IMR-90 (cell line): ENCODE measurements at regions not wholly inside any gene's neighbourhood (a gene's known extent, or its start where the extent isn't known, plus 50 kb on each side); places are given as distances from the start of the nearest gene placed in this dataset.

Source experiments
- ATAC-seq: fragments of 200-7000 bp; cut with Tn5 transposase; 2 replicates; pipeline ENCODE4 v1.9.1; 2020; ENCODE audit warnings: low read depth, mild to moderate bottlenecking, moderate library complexity
- BruUV-seq: library from RNA; stranded (reverse); fragments of 400-500 nt; replicated peaks from 2 replicates; lab custom pipeline; 2021; lab: Mats Ljungman, UMichigan
- CTCF ChIA-PET: fragments of 300-600 bp; formaldehyde crosslinking; extraction: SDS; loops from one replicate; lab custom pipeline; 2021; ENCODE audit warnings: antibody characterized with exemption; lab: Yijun Ruan, JAX
- POLR2A ChIA-PET: fragments of 300-600 bp; sonication (Branson Sonifier 250); formaldehyde crosslinking; loops from one replicate; lab custom pipeline; 2022; ENCODE audit warnings: antibody characterized with exemption; ENCODE audit not compliant: unreplicated experiment; lab: Charles Lee
- DNase-seq: peaks from one replicate; pipeline ENCODE4 v3.0.0; 2013
- H2AFZ ChIP-seq: replicated peaks from 2 replicates; pipeline ENCODE3; 2013; ENCODE audit warnings: low read length, mild to moderate bottlenecking; ENCODE audit not compliant: poor library complexity
- H2AK5ac ChIP-seq: 2 replicates; pipeline ENCODE4 v1.6.1; 2013; ENCODE audit warnings: low read depth, low read length, inconsistent platforms
- H2AK9ac ChIP-seq: replicated peaks from 2 replicates; pipeline ENCODE3; 2013; ENCODE audit warnings: mild to moderate bottlenecking, low read depth, low read length, moderate library complexity; ENCODE audit not compliant: poor library complexity
- H2BK120ac ChIP-seq: 2 replicates; pipeline ENCODE4 v1.6.1; 2013; ENCODE audit warnings: low read depth, low read length, inconsistent platforms
- H2BK15ac ChIP-seq: 3 replicates; pipeline ENCODE4 v1.6.1; 2013; ENCODE audit warnings: low read depth, low read length, inconsistent platforms
- H2BK20ac ChIP-seq: 2 replicates; pipeline ENCODE4 v1.6.1; 2013; ENCODE audit warnings: low read depth, mild to moderate bottlenecking, inconsistent platforms, low read length, moderate library complexity
- H2BK5ac ChIP-seq: 2 replicates; pipeline ENCODE4 v1.6.1; 2013; ENCODE audit warnings: mild to moderate bottlenecking, low read depth, low read length, inconsistent platforms; ENCODE audit not compliant: poor library complexity, severe bottlenecking
- H3K14ac ChIP-seq: replicated peaks from 2 replicates; pipeline ENCODE4 v1.6.1; 2013; ENCODE audit warnings: low read depth, low read length, inconsistent platforms
- H3K18ac ChIP-seq: 2 replicates; pipeline ENCODE4 v1.6.1; 2013; ENCODE audit warnings: low read depth, low read length, control low read depth
- H3K23ac ChIP-seq: 2 replicates; pipeline ENCODE4 v1.6.1; 2013; ENCODE audit warnings: low read depth, low read length, inconsistent platforms
- H3K27ac ChIP-seq: 2 replicates; pipeline ENCODE4 v1.5.1; 2013; ENCODE audit warnings: mild to moderate bottlenecking, control low read depth, low read length; ENCODE audit not compliant: insufficient read depth
- H3K27me3 ChIP-seq: 2 replicates; pipeline ENCODE4 v1.6.1; 2013; ENCODE audit warnings: low read length; ENCODE audit not compliant: control insufficient read depth, insufficient read depth
- H3K36me3 ChIP-seq: 2 replicates; pipeline ENCODE4 v1.6.1; 2013; ENCODE audit warnings: low read length, mixed read lengths; ENCODE audit not compliant: control insufficient read depth, insufficient read depth
- H3K4ac ChIP-seq: 2 replicates; pipeline ENCODE4 v1.6.1; 2013; ENCODE audit warnings: low read depth, low read length, inconsistent platforms
- H3K4me1 ChIP-seq: 2 replicates; pipeline ENCODE4 v1.6.1; 2013; ENCODE audit warnings: low read length, mixed read lengths; ENCODE audit not compliant: control insufficient read depth, insufficient read depth
- H3K4me2 ChIP-seq: 2 replicates; pipeline ENCODE4 v1.6.1; 2013; ENCODE audit warnings: low read depth, mild to moderate bottlenecking, control low read depth, low read length, moderate library complexity
- H3K4me3 ChIP-seq: 2 replicates; pipeline ENCODE4 v1.5.1; 2013; ENCODE audit warnings: low read depth, mild to moderate bottlenecking, control low read depth, low read length, moderate library complexity; ENCODE audit not compliant: insufficient read depth
- H3K56ac ChIP-seq: 2 replicates; pipeline ENCODE4 v1.6.1; 2013; ENCODE audit warnings: low read length, inconsistent platforms; ENCODE audit not compliant: insufficient read depth; ENCODE audit errors: extremely low read depth
- H3K79me1 ChIP-seq, 2 experiments: 2 replicates each; pipeline ENCODE4 v1.6.1; 2013; ENCODE audit warnings: low read length in 2 of 2, inconsistent platforms in 1 of 2, low read depth in 1 of 2
- H3K9ac ChIP-seq: 2 replicates; pipeline ENCODE4 v1.6.1; 2013; ENCODE audit warnings: low read depth, low read length, control low read depth
- H3K9me1 ChIP-seq: 2 replicates; pipeline ENCODE4 v1.6.1; 2013; ENCODE audit warnings: low read length, inconsistent platforms; ENCODE audit not compliant: insufficient read depth
- H3K9me3 ChIP-seq: 2 replicates; pipeline ENCODE4 v1.6.1; 2013; ENCODE audit warnings: low read length; ENCODE audit not compliant: control insufficient read depth, insufficient read depth
- H4K20me1 ChIP-seq: 2 replicates; pipeline ENCODE4 v1.6.1; 2013; ENCODE audit warnings: low read length, inconsistent platforms; ENCODE audit not compliant: insufficient read depth
- H4K5ac ChIP-seq: 2 replicates; pipeline ENCODE4 v1.6.1; 2013; ENCODE audit warnings: mild to moderate bottlenecking, low read depth, low read length, control low read depth
- H4K8ac ChIP-seq, 2 experiments: 2 replicates each; pipeline ENCODE4 v1.6.1; 2013; ENCODE audit warnings: low read depth in 2 of 2, low read length in 2 of 2, control low read depth in 1 of 2, inconsistent platforms in 1 of 2
- H4K91ac ChIP-seq: 2 replicates; pipeline ENCODE4 v1.6.1; 2013; ENCODE audit warnings: low read depth, low read length, inconsistent platforms; ENCODE audit not compliant: insufficient read depth
- CHD1 ChIP-seq: IDR thresholded peaks from 2 replicates; pipeline ENCODE4 v1.6.1; 2012; ENCODE audit warnings: low read depth, low read length, improper control_type of control experiment
- CTCF ChIP-seq: conservative IDR thresholded peaks from 2 replicates; pipeline ENCODE4 v1.5.1; 2012; ENCODE audit warnings: mild to moderate bottlenecking, low read depth, low read length, improper control_type of control experiment
- FOS ChIP-seq: fragments of 150-350 bp; IDR thresholded peaks from 2 replicates; pipeline ENCODE4 v1.6.1; 2016; ENCODE audit warnings: low read depth, low read length
- MAFK ChIP-seq: IDR thresholded peaks from 2 replicates; pipeline ENCODE4 v1.6.1; 2012; ENCODE audit warnings: low read depth, low read length, improper control_type of control experiment
- MAZ ChIP-seq: IDR thresholded peaks from 2 replicates; pipeline ENCODE4 v1.6.1; 2012; ENCODE audit warnings: low read depth, mild to moderate bottlenecking, low read length, improper control_type of control experiment, moderate library complexity, borderline replicate concordance
- MXI1 ChIP-seq: IDR thresholded peaks from 2 replicates; pipeline ENCODE4 v1.6.1; 2012; ENCODE audit warnings: low read depth, mild to moderate bottlenecking, low read length, moderate library complexity, borderline replicate concordance
- POLR2A ChIP-seq: IDR thresholded peaks from 2 replicates; pipeline ENCODE4 v1.6.1; 2012; ENCODE audit warnings: mild to moderate bottlenecking, low read depth, low read length
- RAD21 ChIP-seq: IDR thresholded peaks from 2 replicates; pipeline ENCODE4 v1.6.1; 2012; ENCODE audit warnings: low read length, improper control_type of control experiment
- USF2 ChIP-seq: fragments of 150-350 bp; IDR thresholded peaks from 2 replicates; pipeline ENCODE4 v1.6.1; 2017; ENCODE audit warnings: mild to moderate bottlenecking, antibody characterized with exemption, low read length, low read depth
- WGBS, 2 experiments: methylation state at CpG; one replicate each; pipeline versions ENCODE4 v1.1.5 to v1.1.7; 2013; ENCODE audit warnings: missing lambda C conversion rate in 2 of 2; ENCODE audit not compliant: insufficient read length in 1 of 2; ENCODE audit errors: extremely low coverage in 2 of 2; 5-methylcytosine and 5-hydroxymethylcytosine counted together
- dilution Hi-C: fragments of 300-500 bp; cut with HindIII; formaldehyde crosslinking; loops from one replicate; pipeline ENCODE4 v1.14.3; 2018; ENCODE audit warnings: low sequenced_read_pairs; ENCODE audit not compliant: unreplicated experiment
- in situ Hi-C: fragments of 300-500 bp; cut with MboI; formaldehyde crosslinking; loops from 3 replicates; pipeline ENCODE4 v1.14.3; 2019; ENCODE audit warnings: low sequenced_read_pairs, inconsistent platforms, mixed read lengths
- intact Hi-C: fragments of 100-400 bp; cut with micrococcal nuclease; formaldehyde crosslinking; loops from 2 replicates; pipeline ENCODE4 v1.10.0; 2022

GRCh38 chr17:51546114-51546513 is 285.8 kb downstream of the UTP18 start:
- peaks cover 4% of the 10 kb centered on the region; the same call in 1 of the 2 replicates for H3K9me3 ChIP-seq
- no peaks in the 10 kb centered on the region for H3K4me1 ChIP-seq
- H3K23ac ChIP-seq = no peak overlapping the region
- no peak overlapping the region for H2AK9ac ChIP-seq
- H3K9me1 ChIP-seq = no peaks in the 10 kb centered on the region
- H2AK5ac ChIP-seq = no peak overlapping the region
- H3K27me3 ChIP-seq = no peaks in the 10 kb centered on the region
- no peaks in the 10 kb centered on the region for H4K20me1 ChIP-seq
- no peak overlapping the region for H3K14ac ChIP-seq
- CTCF ChIA-PET = interaction anchor here (0.6 kb wide), 1 partner anchor 10 kb away, joined by 3 read pairs; no protein-coding TSS in a partner anchor
- no peak overlapping the region for H2BK20ac ChIP-seq
- H3K27ac ChIP-seq = no peak overlapping the region
- BruUV-seq = no TSS peak
- H3K79me1 ChIP-seq = no peaks in the 10 kb centered on the region
- dilution Hi-C loops = no loop called here
- no peak overlapping the region for H4K8ac ChIP-seq
- no peak for DNase-seq
- WGBS, 2 experiments = no CpG with 5 or more reads among the region's 2 CpGs
- H2BK120ac ChIP-seq = no peak overlapping the region
- no peak overlapping the region for H2BK15ac ChIP-seq
- no peak for ATAC-seq
- TF ChIP-seq FOS = no peak
- no peak for TF ChIP-seq MAZ
- TF ChIP-seq CTCF = no peak
- no peak for TF ChIP-seq MXI1
- TF ChIP-seq CHD1 = no peak
- TF ChIP-seq MAFK = no peak
- TF ChIP-seq USF2 = no peak
- TF ChIP-seq POLR2A = no peak
- no peak for TF ChIP-seq RAD21
- intact Hi-C loops = no loop called here
- H3K9ac ChIP-seq = no peak overlapping the region
- no peaks in the 10 kb centered on the region for H3K36me3 ChIP-seq
- H3K4me2 ChIP-seq = no peak overlapping the region
- no peak overlapping the region for H2AFZ ChIP-seq
- no peak overlapping the region for H3K56ac ChIP-seq
- H4K91ac ChIP-seq = no peak overlapping the region
- H3K4me3 ChIP-seq = no peak overlapping the region
- no peak overlapping the region for H3K18ac ChIP-seq
- in situ Hi-C loops = no loop called here
- POLR2A ChIA-PET = no interaction called here
- no peak overlapping the region for H2BK5ac ChIP-seq
- H3K4ac ChIP-seq = no peak overlapping the region
- H4K5ac ChIP-seq = no peak overlapping the region
